Spinal cord (tissue), 9 donors: ENCODE measurements at regions not wholly inside any gene's neighbourhood (a gene's known extent, or its start where the extent isn't known, plus 50 kb on each side); places are given as distances from the start of the nearest gene placed in this dataset.
"Not testable (repeated sequence)": the region's sequence is repeated elsewhere in the genome, so short reads cannot be mapped to it uniquely, and the experiment has no call there.

ENCODE experiments used
- DNase-seq, 6 donors: peaks; one replicate each; pipeline versions ENCODE4 v3.0.0 to v3.0.0-alpha.2; 2013 to 2015; ENCODE audit warnings: low spot score in 6 of 6, low read depth in 4 of 6
- H3K27ac ChIP-seq: one replicate; pipeline ENCODE4 v1.5.1; 2013; ENCODE audit warnings: low read depth, low read length, control low read depth
- H3K27me3 ChIP-seq: one replicate; pipeline ENCODE4 v1.6.1; 2013; ENCODE audit warnings: low read length; ENCODE audit not compliant: control insufficient read depth, insufficient read depth
- H3K36me3 ChIP-seq: one replicate; pipeline ENCODE4 v1.6.1; 2013; ENCODE audit warnings: low read length; ENCODE audit not compliant: control insufficient read depth, insufficient read depth
- H3K4me1 ChIP-seq: one replicate; pipeline ENCODE4 v1.6.1; 2013; ENCODE audit warnings: low read length; ENCODE audit not compliant: control insufficient read depth, insufficient read depth
- H3K4me3 ChIP-seq: one replicate; pipeline ENCODE4 v1.5.1; 2013; ENCODE audit warnings: low read depth, low read length, control low read depth
- H3K9me3 ChIP-seq: one replicate; pipeline ENCODE4 v1.6.1; 2013; ENCODE audit warnings: low read length; ENCODE audit not compliant: control insufficient read depth, insufficient read depth
- WGBS: methylation state at CpG from one replicate; pipeline ENCODE4 v1.1.5; 2013; ENCODE audit warnings: missing lambda C conversion rate; ENCODE audit not compliant: insufficient coverage; 5-methylcytosine and 5-hydroxymethylcytosine counted together
- donor health status: healthy.

DNA sequence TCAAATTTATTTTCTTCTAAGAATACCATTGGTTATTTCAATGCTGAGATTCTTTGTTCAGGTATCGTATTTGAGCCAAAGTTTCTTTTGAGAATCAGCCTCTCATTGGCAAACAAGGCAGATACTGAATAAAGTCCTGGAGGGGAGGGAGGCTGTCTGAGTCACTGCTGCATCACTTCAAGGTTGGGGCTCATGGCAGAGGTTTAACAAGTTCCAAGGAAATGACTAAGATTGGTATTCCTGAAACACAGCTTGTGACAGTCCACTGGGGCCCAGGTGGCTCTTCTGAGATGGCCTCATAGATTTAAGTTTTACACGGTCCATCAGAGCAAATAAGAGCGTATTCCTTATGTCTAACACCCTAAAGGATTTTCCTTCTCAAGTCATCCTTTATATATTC, 213.8 kb upstream of the STAC start:
- no peak overlapping the region for H3K4me3 ChIP-seq
- H3K36me3 ChIP-seq: no peaks in the 10 kb centered on the region
- no peak overlapping the region for H3K27ac ChIP-seq
- H3K9me3 ChIP-seq: no peaks in the 10 kb centered on the region
- no peaks in the 10 kb centered on the region for H3K4me1 ChIP-seq
- DNase-seq: no peak
- no peaks in the 10 kb centered on the region for H3K27me3 ChIP-seq
- 56% methylated on average over 1 of the region's 3 CpGs for WGBS

DNA sequence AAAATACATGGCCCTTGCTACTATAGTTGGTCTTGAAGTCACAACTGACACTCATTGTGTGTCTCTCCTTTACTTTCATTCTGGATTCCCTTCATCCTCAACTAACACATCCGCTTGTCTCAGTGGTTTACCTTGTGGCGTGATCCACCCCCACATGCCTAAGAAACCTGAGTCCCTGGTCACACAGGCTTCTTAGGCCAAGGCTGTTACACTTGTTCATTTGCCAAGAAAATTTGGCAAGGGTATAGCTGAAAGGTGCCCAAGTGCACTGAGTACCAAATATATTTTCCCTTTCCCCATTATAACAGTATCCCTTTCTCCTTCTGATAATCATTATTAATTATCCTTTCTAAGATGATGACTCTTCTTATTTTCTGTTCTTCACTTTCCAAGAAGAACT, 207.6 kb upstream of the STAC start:
- Histone ChIP-seq H3K4me1 (no peaks in the 10 kb centered on the region), H3K36me3 (no peaks in the 10 kb centered on the region), H3K27me3 (no peaks in the 10 kb centered on the region), H3K9me3 (no peaks in the 10 kb centered on the region), H3K4me3 (no peak overlapping the region), H3K27ac (no peak overlapping the region)
- peak in 1 of 6 donors; percentile 16 for DNase-seq
- 72% methylated on average over 2 of the region's 2 CpGs for WGBS

DNA sequence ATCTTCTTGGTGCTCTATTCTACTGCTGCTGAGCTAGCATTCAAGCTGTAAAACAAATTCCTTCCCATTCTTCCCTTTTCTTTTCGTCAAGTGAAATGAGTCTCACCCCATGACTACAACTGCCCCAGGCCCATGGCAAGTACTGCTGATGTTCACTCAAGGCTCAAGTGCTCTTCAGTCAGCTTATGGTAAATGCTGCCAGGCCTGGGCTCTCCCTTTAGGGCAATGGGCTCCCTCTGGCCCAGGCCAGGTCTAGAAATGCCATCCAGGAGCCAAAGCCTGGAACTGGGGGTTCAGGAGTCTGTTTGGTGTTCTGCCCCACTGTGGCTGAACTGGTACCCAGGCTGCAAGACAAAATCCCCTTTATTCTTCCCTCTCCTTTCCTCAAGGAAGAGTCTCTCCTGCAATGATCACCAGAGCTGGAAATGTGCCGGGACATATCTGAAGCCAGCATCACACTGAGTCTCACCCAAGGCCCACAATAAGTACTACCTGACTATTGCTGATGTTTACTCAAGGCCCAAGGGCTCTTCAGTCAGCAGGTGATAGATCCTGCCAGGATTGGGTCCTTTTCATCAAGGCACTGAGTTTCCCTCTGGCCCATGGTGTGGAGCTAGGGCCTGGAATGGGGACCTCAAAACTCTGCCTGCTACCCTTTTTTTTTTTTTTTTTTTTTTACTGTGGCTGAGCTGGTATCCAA, 205.0 kb upstream of the STAC start:
- Histone ChIP-seq H3K36me3 (no peaks in the 10 kb centered on the region), H3K27me3 (no peaks in the 10 kb centered on the region), H3K27ac (no peak overlapping the region), H3K9me3 (no peaks in the 10 kb centered on the region), H3K4me1 (no peaks in the 10 kb centered on the region), H3K4me3 (no peak overlapping the region)
- DNase-seq: no peak
- 92% methylated on average over 2 of the region's 2 CpGs for WGBS

DNA sequence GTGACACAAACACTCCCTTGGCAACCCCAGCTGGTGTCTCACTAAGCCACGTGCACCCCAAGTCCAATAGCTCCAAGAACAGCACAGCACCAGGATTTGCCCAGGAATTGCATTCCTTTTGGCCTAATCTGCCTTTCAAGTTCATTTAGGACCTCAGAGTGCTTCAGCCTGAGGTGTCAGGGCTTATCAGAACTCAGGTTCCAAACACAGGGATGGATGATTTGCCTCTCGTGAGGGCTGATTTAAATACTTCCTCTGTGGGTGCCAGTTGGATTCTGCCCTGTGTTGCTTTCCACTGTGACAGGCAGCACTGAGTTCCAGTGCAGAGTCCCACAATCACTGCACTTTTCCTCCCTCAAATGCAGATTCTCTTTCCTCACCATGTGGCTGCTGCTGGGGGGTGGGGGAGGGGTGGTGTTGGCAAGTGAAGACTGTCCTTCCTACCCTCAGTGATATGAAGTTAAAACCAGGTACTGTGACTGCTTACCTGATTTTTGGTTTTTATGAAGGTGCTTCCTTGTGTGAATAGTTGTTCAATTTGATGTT, 204.3 kb upstream of the STAC start:
- Histone ChIP-seq H3K27me3 (no peaks in the 10 kb centered on the region), H3K36me3 (no peaks in the 10 kb centered on the region), H3K27ac (no peak overlapping the region), H3K9me3 (no peaks in the 10 kb centered on the region), H3K4me1 (no peaks in the 10 kb centered on the region), H3K4me3 (no peak overlapping the region)
- DNase-seq: peak in 1 of 6 donors; percentile 39
- WGBS: 65% methylated on average over 2 of the region's 2 CpGs

DNA sequence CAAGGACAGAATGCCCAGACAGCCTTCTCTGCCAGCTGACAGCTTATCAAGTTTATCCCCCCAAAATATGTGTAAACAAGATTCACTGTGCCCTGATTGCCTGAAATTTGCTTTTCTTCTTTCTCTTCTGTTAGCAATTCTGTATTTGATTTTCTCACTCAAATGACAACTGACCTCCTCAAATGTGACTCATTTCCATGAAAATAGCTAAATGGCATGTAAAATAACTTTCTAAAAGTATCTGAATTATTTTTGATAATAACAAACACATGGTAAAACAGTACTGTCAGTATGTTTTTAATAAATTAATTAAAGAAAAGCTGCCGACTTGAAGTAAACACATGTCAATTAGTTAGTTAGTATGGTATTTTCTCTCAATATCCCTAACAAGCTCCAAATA, 202.3 kb upstream of the STAC start:
- no peak for DNase-seq

DNA sequence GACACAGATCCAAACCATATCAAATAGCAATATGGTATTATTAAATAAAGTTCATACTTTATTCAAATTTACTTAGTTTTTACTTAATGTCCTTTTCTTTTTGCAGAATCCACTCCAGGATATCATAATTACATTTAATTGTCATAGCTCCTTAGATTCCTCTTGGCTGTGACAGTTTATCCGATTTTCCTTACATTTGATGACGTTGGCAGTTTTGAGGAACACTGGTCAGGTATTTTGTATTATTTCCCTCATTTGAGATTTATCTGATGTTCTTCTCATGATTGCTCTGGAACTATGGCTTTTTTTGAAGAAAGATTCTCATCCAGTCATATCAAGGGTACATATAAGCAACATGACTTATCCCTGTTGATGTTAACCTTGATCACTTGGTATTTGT, 198.3 kb upstream of the STAC start:
- no peak overlapping the region for H3K27ac ChIP-seq
- WGBS: no CpG with 5 or more reads among the region's 2 CpGs
- no peak for DNase-seq
- H3K4me1 ChIP-seq: no peaks in the 10 kb centered on the region
- no peaks in the 10 kb centered on the region for H3K36me3 ChIP-seq
- no peaks in the 10 kb centered on the region for H3K27me3 ChIP-seq
- no peak overlapping the region for H3K4me3 ChIP-seq
- H3K9me3 ChIP-seq: no peaks in the 10 kb centered on the region

More for the DNA sequence above, 202.3 kb upstream of the STAC start:
- Histone ChIP-seq H3K27ac (no peak overlapping the region), H3K4me3 (no peak overlapping the region), H3K9me3 (no peaks in the 10 kb centered on the region), H3K4me1 (no peaks in the 10 kb centered on the region), H3K36me3 (no peaks in the 10 kb centered on the region), H3K27me3 (no peaks in the 10 kb centered on the region)
- no CpG with 5 or more reads among the region's 1 CpG for WGBS

DNA sequence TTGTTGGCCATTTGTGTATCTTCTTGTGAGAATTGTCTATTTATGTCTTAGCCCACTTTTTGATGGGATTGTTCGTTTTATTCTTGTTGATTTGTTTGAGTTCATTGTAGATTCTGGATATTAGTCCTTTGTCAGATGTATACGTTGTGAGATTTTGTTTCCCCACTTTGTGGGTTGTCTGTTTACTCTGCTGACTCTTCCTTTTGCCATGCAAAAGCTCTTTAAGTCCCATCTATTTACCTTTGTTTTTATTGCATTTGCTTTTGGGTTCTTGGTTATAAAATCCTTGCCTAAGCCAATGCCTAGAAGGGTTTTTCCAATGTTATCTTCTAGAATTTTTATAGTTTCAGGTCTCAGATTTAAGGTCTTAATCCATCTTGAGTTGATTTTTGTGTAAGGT, 193.1 kb upstream of the STAC start:
- not testable (repeated sequence) for H3K9me3 ChIP-seq, H3K36me3 ChIP-seq

DNA sequence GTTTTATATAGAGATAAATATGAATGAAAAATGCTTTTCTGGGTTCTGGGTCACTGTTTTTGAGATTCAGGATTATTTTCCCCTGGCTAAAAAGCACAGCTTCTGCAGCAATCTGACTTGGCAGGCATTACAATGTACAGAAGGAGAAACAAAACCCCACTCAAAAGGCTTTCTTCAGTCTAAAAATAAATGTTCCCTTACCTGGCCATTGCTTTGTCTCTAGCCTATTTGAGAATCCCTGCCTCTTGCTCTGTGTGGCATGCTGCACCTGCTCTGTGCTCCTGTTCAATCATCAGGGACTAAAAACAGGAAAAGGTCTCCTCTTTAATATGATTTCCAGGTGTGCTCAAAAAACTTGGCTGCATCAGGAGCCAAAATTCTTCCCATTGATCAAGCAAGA, 187.4 kb upstream of the STAC start:
- Histone ChIP-seq H3K9me3 (no peaks in the 10 kb centered on the region), H3K4me1 (no peaks in the 10 kb centered on the region), H3K36me3 (no peaks in the 10 kb centered on the region), H3K4me3 (no peak overlapping the region), H3K27me3 (no peaks in the 10 kb centered on the region), H3K27ac (no peak overlapping the region)
- DNase-seq: no peak

More for the DNA sequence above, 193.1 kb upstream of the STAC start:
- not testable (repeated sequence) for H3K27me3 ChIP-seq, H3K4me3 ChIP-seq, H3K4me1 ChIP-seq, H3K27ac ChIP-seq, DNase-seq
- no CpG with 5 or more reads among the region's 2 CpGs for WGBS

DNA sequence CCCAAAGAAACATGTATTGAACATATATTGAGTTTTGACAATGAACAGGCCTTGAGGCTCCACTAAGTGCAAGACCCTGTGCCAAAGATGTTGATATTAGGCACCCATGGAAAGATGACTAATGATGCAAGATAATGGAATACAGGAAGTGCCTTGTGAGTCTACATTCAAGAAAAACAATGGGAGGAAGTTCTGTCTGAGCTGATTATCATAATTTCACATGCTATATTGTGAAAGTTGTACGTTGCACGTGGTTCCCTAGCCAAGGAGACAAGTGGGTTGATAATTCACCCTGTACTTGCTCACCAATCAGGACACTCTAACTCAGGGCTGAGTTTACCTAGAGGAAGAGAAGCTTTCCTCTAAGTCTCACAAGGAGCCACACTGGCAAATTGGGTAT, 186.9 kb upstream of the STAC start:
- no peak for DNase-seq
- WGBS: no CpG with 5 or more reads among the region's 2 CpGs

DNA sequence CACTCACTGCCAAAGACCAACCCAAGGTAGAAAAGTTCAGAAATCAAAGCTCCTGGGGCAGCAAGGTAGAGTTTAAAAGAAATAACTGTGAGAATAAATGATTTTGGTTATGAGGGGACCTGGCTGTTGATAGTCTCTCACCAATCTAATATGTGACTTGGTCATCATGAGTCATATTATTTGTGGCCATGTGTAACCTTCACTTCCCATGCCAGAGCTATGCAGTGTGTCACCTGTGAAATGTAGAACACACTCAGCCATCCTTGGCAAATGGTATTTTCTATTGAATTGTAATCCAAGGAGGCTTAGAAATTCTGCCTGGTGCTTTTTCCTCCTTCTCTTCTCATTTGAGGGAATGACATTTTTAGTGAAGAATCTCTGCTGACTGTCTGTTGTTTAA, 184.2 kb upstream of the STAC start:
- Histone ChIP-seq H3K36me3 (no peaks in the 10 kb centered on the region), H3K27ac (no peak overlapping the region), H3K4me1 (no peaks in the 10 kb centered on the region), H3K4me3 (no peak overlapping the region), H3K27me3 (no peaks in the 10 kb centered on the region), H3K9me3 (no peaks in the 10 kb centered on the region)
- DNase-seq: no peak

More for the DNA sequence above, 186.9 kb upstream of the STAC start:
- no peak overlapping the region for H3K4me3 ChIP-seq
- no peak overlapping the region for H3K27ac ChIP-seq
- no peaks in the 10 kb centered on the region for H3K4me1 ChIP-seq
- H3K9me3 ChIP-seq: no peaks in the 10 kb centered on the region
- no peaks in the 10 kb centered on the region for H3K27me3 ChIP-seq
- no peaks in the 10 kb centered on the region for H3K36me3 ChIP-seq
